ENCODE measurements at regions not wholly inside any gene's neighbourhood (a gene's known extent, or its start where the extent isn't known, plus 50 kb on each side); places are given as distances from the start of the nearest gene placed in this dataset.
"Not testable (repeated sequence)": the region's sequence is repeated elsewhere in the genome, so short reads cannot be mapped to it uniquely, and the experiment has no call there.

- TF ChIP-seq FOXK2 (IDR thresholded peaks at IDR 0.05) (no peak), BHLHE40 (IDR thresholded peaks at IDR 0.05; ENCODE audit: borderline replicate concordance) (no peak), PKNOX1 (IDR thresholded peaks at IDR 0.05) (no peak), L3MBTL2 (conservative IDR thresholded peaks at IDR 0.05) (no peak), LEF1 (IDR thresholded peaks at IDR 0.05; ENCODE audit: borderline replicate concordance) (no peak), ELF4 (IDR thresholded peaks at IDR 0.05) (no peak), ARNT (IDR thresholded peaks at IDR 0.05) (no peak), FOXM1 (IDR thresholded peaks at IDR 0.05; ENCODE audit: borderline replicate concordance) (no peak), SUZ12 (IDR thresholded peaks at IDR 0.05) (no peak), ZNF384 (IDR thresholded peaks at IDR 0.05) (no peak), TARDBP (IDR thresholded peaks at IDR 0.05) (no peak), CTBP1 (IDR thresholded peaks at IDR 0.05; ENCODE audit: borderline replicate concordance) (no peak), NFRKB (IDR thresholded peaks at IDR 0.05) (no peak)
- ChIA-PET CTCF (no interaction called here), POLR2A (no interaction called here)
- DNase-seq (ENCODE audit: extremely low spot score) = no peak
Measured at GRCh38 chrX:44765556-44765955, 78.3 kb upstream of the DUSP21 start.

GRCh38 chrX:44747969-44748368 lies 95.9 kb upstream of the DUSP21 start:
- ChIA-PET CTCF (no interaction called here), POLR2A (interaction anchor here (1.3 kb wide), 1 partner anchor 125 kb away, joined by 3 read pairs; the partner anchor contains the start of gene KDM6A)
- no peak for DNase-seq (ENCODE audit: extremely low spot score)
- no peak for TF ChIP-seq ZNF384 (IDR thresholded peaks at IDR 0.05)
- no peak for TF ChIP-seq FOXA1 (IDR thresholded peaks at IDR 0.05)
- no peak for TF ChIP-seq TARDBP (IDR thresholded peaks at IDR 0.05)
- TF ChIP-seq SUZ12 (IDR thresholded peaks at IDR 0.05) = no peak
- no peak for TF ChIP-seq L3MBTL2 (conservative IDR thresholded peaks at IDR 0.05)
- TF ChIP-seq CTBP1 (IDR thresholded peaks at IDR 0.05; ENCODE audit: borderline replicate concordance) = no peak
- no peak for TF ChIP-seq FOXM1 (IDR thresholded peaks at IDR 0.05; ENCODE audit: borderline replicate concordance)
- no peak for TF ChIP-seq BHLHE40 (IDR thresholded peaks at IDR 0.05; ENCODE audit: borderline replicate concordance)

GRCh38 chrX:44747317-44747716 lies 96.5 kb upstream of the DUSP21 start:
- POLR2A ChIA-PET = interaction anchor here (1.3 kb wide), 1 partner anchor 125 kb away, joined by 3 read pairs; the partner anchor contains the start of gene KDM6A
- CTCF ChIA-PET = no interaction called here
- TF ChIP-seq LEF1 (IDR thresholded peaks at IDR 0.05; ENCODE audit: borderline replicate concordance) (no peak), ELF4 (IDR thresholded peaks at IDR 0.05) (no peak)
- no peak for DNase-seq (ENCODE audit: extremely low spot score)

GRCh38 chrX:44744799-44745198 lies 99.0 kb upstream of the DUSP21 start:
- TF ChIP-seq L3MBTL2 (conservative IDR thresholded peaks at IDR 0.05) (no peak), ARNT (IDR thresholded peaks at IDR 0.05) (no peak), FOXM1 (IDR thresholded peaks at IDR 0.05; ENCODE audit: borderline replicate concordance) (no peak), LEF1 (IDR thresholded peaks at IDR 0.05; ENCODE audit: borderline replicate concordance) (no peak), SUZ12 (IDR thresholded peaks at IDR 0.05) (no peak), HDGF (IDR thresholded peaks at IDR 0.05; ENCODE audit: borderline replicate concordance) (no peak), ZNF384 (IDR thresholded peaks at IDR 0.05) (no peak), ELF4 (IDR thresholded peaks at IDR 0.05) (no peak), FOXA1 (IDR thresholded peaks at IDR 0.05) (no peak), BHLHE40 (IDR thresholded peaks at IDR 0.05; ENCODE audit: borderline replicate concordance) (no peak), CTBP1 (IDR thresholded peaks at IDR 0.05; ENCODE audit: borderline replicate concordance) (no peak), FOXK2 (IDR thresholded peaks at IDR 0.05) (no peak), SP1 (IDR thresholded peaks at IDR 0.05) (no peak), PKNOX1 (IDR thresholded peaks at IDR 0.05) (no peak), NFRKB (IDR thresholded peaks at IDR 0.05) (no peak)
- no peak for DNase-seq (ENCODE audit: extremely low spot score)
- CTCF ChIA-PET = no interaction called here
- POLR2A ChIA-PET = no interaction called here

- POLR2A ChIA-PET = no interaction called here
- DNase-seq (ENCODE audit: extremely low spot score) = no peak
- CTCF ChIA-PET = no interaction called here
- no peak for TF ChIP-seq SUZ12 (IDR thresholded peaks at IDR 0.05)
- no peak for TF ChIP-seq FOXK2 (IDR thresholded peaks at IDR 0.05)
- peak; percentile 44; the same call in 1 of the 2 replicates for TF ChIP-seq PKNOX1 (IDR thresholded peaks at IDR 0.05)
- TF ChIP-seq NFRKB (IDR thresholded peaks at IDR 0.05) = no peak
- TF ChIP-seq L3MBTL2 (conservative IDR thresholded peaks at IDR 0.05) = no peak
- no peak for TF ChIP-seq ZNF384 (IDR thresholded peaks at IDR 0.05)
Measured at GRCh38 chrX:44742480-44743155, 101.2 kb upstream of the DUSP21 start.

- CTCF ChIA-PET; POLR2A ChIA-PET; DNase-seq (ENCODE audit: extremely low spot score): not testable (repeated sequence)
Measured at GRCh38 chrX:44741859-44742258, 102.0 kb upstream of the DUSP21 start.

GRCh38 chrX:44741458-44741857 lies 102.4 kb upstream of the DUSP21 start:
- DNase-seq (ENCODE audit: extremely low spot score); POLR2A ChIA-PET; CTCF ChIA-PET: not testable (repeated sequence)

Data from HEK293T (cell line).